ENCODE measurements at regions not wholly inside any gene's neighbourhood (a gene's known extent, or its start where the extent isn't known, plus 50 kb on each side); places are given as distances from the start of the nearest gene placed in this dataset.
"Not testable (repeated sequence)": the region's sequence is repeated elsewhere in the genome, so short reads cannot be mapped to it uniquely, and the experiment has no call there.

GRCh38 chr16:88274847-88275246 lies 107.9 kb upstream of the ZNF469 start:
- no peak overlapping the region for H3K9ac ChIP-seq (ENCODE audit: low read length)
- no peak overlapping the region for H3K27ac ChIP-seq (ENCODE audit: low read length in 2 of 2)
- H3K4me2 ChIP-seq (replicated peaks; ENCODE audit: low read depth, low read length, poor library complexity, severe bottlenecking), result no peak overlapping the region
- H2AFZ ChIP-seq (ENCODE audit: insufficient read depth, low read depth, low read length, poor library complexity, severe bottlenecking), result no peak overlapping the region
- peaks cover 13% of the 10 kb centered on the region for H3K27me3 Mint-ChIP-seq
- intact Hi-C loops (cut with micrococcal nuclease), result no loop called here
- no peaks in the 10 kb centered on the region for H3K4me1 Mint-ChIP-seq
- no peak overlapping the region for H3K27ac Mint-ChIP-seq
- WGBS (ENCODE audit: insufficient coverage), result 56% methylated on average over 10 of the region's 17 CpGs
- no peaks in the 10 kb centered on the region for H3K79me2 ChIP-seq (ENCODE audit: control insufficient read depth, insufficient read depth, low read length)
- ATAC-seq (ENCODE audit: low read depth), result no peak
- CTCF ChIA-PET, result no interaction called here
- DNase-seq, result no peak
- no peaks in the 10 kb centered on the region for H3K4me1 ChIP-seq (ENCODE audit: control insufficient read depth in 2 of 2, insufficient read depth in 2 of 2, low read length in 2 of 2)
- TF ChIP-seq EZH2 (IDR thresholded peaks at IDR 0.05; ENCODE audit: borderline replicate concordance, insufficient read depth, low read depth, low read length, poor library complexity, severe bottlenecking) (no peak), CTCF (IDR thresholded peaks at IDR 0.05) (no peak)
- peaks cover 2% of the 10 kb centered on the region for H3K9me3 Mint-ChIP-seq (ENCODE audit: insufficient read depth)
- H3K27me3 ChIP-seq (replicated peaks in 1 of 4; ENCODE audit: control extremely low read depth in 1 of 4, control insufficient read depth in 3 of 4, insufficient read depth in 4 of 4, low read length in 3 of 4), result peaks cover 0 to 3% (median 0%) of the 10 kb centered on the region in 4 experiments
- H3K4me3 ChIP-seq (ENCODE audit: control extremely low read depth in 1 of 5, extremely low read depth in 1 of 5, insufficient read depth in 1 of 5, low read depth in 2 of 5, low read length in 4 of 5), result no peak overlapping the region
- no peaks in the 10 kb centered on the region for H3K36me3 ChIP-seq (replicated peaks in 1 of 2; ENCODE audit: control extremely low read depth in 1 of 2, control insufficient read depth in 1 of 2, extremely low read depth in 1 of 2, insufficient read depth in 2 of 2, low read length in 1 of 2)
- H3K4me3 Mint-ChIP-seq, result no peak overlapping the region
- H3K9me3 ChIP-seq (ENCODE audit: control extremely low read depth in 1 of 3, control insufficient read depth in 2 of 3, insufficient read depth in 1 of 3, low read length in 2 of 3), result peaks cover 0 to 19% (median 0%) of the 10 kb centered on the region in 3 donors
- no peaks in the 10 kb centered on the region for H4K20me1 ChIP-seq (ENCODE audit: control insufficient read depth, insufficient read depth, low read length, poor library complexity, severe bottlenecking)
- POLR2A ChIA-PET, result no interaction called here

GRCh38 chr16:88275336-88276122 lies 107.2 kb upstream of the ZNF469 start:
- ATAC-seq (ENCODE audit: low read depth); H3K27me3 ChIP-seq (replicated peaks in 1 of 4; ENCODE audit: control extremely low read depth in 1 of 4, control insufficient read depth in 3 of 4, insufficient read depth in 4 of 4, low read length in 3 of 4); H2AFZ ChIP-seq (ENCODE audit: insufficient read depth, low read depth, low read length, poor library complexity, severe bottlenecking); H3K79me2 ChIP-seq (ENCODE audit: control insufficient read depth, insufficient read depth, low read length); H4K20me1 ChIP-seq (ENCODE audit: control insufficient read depth, insufficient read depth, low read length, poor library complexity, severe bottlenecking); H3K4me2 ChIP-seq (replicated peaks; ENCODE audit: low read depth, low read length, poor library complexity, severe bottlenecking); H3K4me3 Mint-ChIP-seq; H3K9me3 Mint-ChIP-seq (ENCODE audit: insufficient read depth); H3K36me3 ChIP-seq (replicated peaks in 1 of 2; ENCODE audit: control extremely low read depth in 1 of 2, control insufficient read depth in 1 of 2, extremely low read depth in 1 of 2, insufficient read depth in 2 of 2, low read length in 1 of 2); DNase-seq; H3K4me1 ChIP-seq (ENCODE audit: control insufficient read depth in 2 of 2, insufficient read depth in 2 of 2, low read length in 2 of 2); H3K27ac Mint-ChIP-seq; H3K27ac ChIP-seq (ENCODE audit: low read length in 2 of 2); CTCF ChIA-PET; H3K4me1 Mint-ChIP-seq; H3K9ac ChIP-seq (ENCODE audit: low read length); intact Hi-C loops (cut with micrococcal nuclease); POLR2A ChIA-PET; H3K4me3 ChIP-seq (ENCODE audit: control extremely low read depth in 1 of 5, extremely low read depth in 1 of 5, insufficient read depth in 1 of 5, low read depth in 2 of 5, low read length in 4 of 5): not testable (repeated sequence)
- H3K9me3 ChIP-seq (ENCODE audit: control extremely low read depth in 1 of 3, control insufficient read depth in 2 of 3, insufficient read depth in 1 of 3, low read length in 2 of 3), result peaks cover 0 to 26% (median 0%) of the 10 kb centered on the region in 3 donors
- 83% methylated on average over 10 of the region's 21 CpGs for WGBS (ENCODE audit: insufficient coverage)
- peaks cover 13% of the 10 kb centered on the region for H3K27me3 Mint-ChIP-seq

GRCh38 chr16:88276123-88276588 lies 106.6 kb upstream of the ZNF469 start:
- CTCF ChIA-PET; H3K9me3 Mint-ChIP-seq (ENCODE audit: insufficient read depth); H3K4me1 Mint-ChIP-seq; H3K4me3 Mint-ChIP-seq; DNase-seq; H3K79me2 ChIP-seq (ENCODE audit: control insufficient read depth, insufficient read depth, low read length); H3K27ac ChIP-seq (ENCODE audit: low read length in 2 of 2); H3K27ac Mint-ChIP-seq; H2AFZ ChIP-seq (ENCODE audit: insufficient read depth, low read depth, low read length, poor library complexity, severe bottlenecking); H3K4me1 ChIP-seq (ENCODE audit: control insufficient read depth in 2 of 2, insufficient read depth in 2 of 2, low read length in 2 of 2); H3K36me3 ChIP-seq (replicated peaks in 1 of 2; ENCODE audit: control extremely low read depth in 1 of 2, control insufficient read depth in 1 of 2, extremely low read depth in 1 of 2, insufficient read depth in 2 of 2, low read length in 1 of 2); POLR2A ChIA-PET; H4K20me1 ChIP-seq (ENCODE audit: control insufficient read depth, insufficient read depth, low read length, poor library complexity, severe bottlenecking); H3K27me3 ChIP-seq (replicated peaks in 1 of 4; ENCODE audit: control extremely low read depth in 1 of 4, control insufficient read depth in 3 of 4, insufficient read depth in 4 of 4, low read length in 3 of 4); ATAC-seq (ENCODE audit: low read depth); H3K4me3 ChIP-seq (ENCODE audit: control extremely low read depth in 1 of 5, extremely low read depth in 1 of 5, insufficient read depth in 1 of 5, low read depth in 2 of 5, low read length in 4 of 5); H3K4me2 ChIP-seq (replicated peaks; ENCODE audit: low read depth, low read length, poor library complexity, severe bottlenecking); H3K9ac ChIP-seq (ENCODE audit: low read length); intact Hi-C loops (cut with micrococcal nuclease): not testable (repeated sequence)
- peaks cover 0 to 27% (median 0%) of the 10 kb centered on the region in 3 donors for H3K9me3 ChIP-seq (ENCODE audit: control extremely low read depth in 1 of 3, control insufficient read depth in 2 of 3, insufficient read depth in 1 of 3, low read length in 2 of 3)
- 82% methylated on average over 9 of the region's 13 CpGs for WGBS (ENCODE audit: insufficient coverage)
- H3K27me3 Mint-ChIP-seq, result peaks cover 13% of the 10 kb centered on the region
